NCI-H2196 treated with DMSO at 0.1 percent for 48 hours (cell line): ENCODE measurements at regions not wholly inside any gene's neighbourhood (a gene's known extent, or its start where the extent isn't known, plus 50 kb on each side); places are given as distances from the start of the nearest gene placed in this dataset.
"Not testable (repeated sequence)": the region's sequence is repeated elsewhere in the genome, so short reads cannot be mapped to it uniquely, and the experiment has no call there.

ENCODE experiments used
- DNase-seq: peaks from one replicate; lab custom pipeline; 2025; ENCODE audit not compliant: unreplicated experiment; lab: John Stamatoyannopoulos, UW

- DNase-seq = peak; percentile 24
Measured at GRCh38 chr2:14751581-14751980, 119.1 kb downstream of the LRATD1 start.

DNA sequence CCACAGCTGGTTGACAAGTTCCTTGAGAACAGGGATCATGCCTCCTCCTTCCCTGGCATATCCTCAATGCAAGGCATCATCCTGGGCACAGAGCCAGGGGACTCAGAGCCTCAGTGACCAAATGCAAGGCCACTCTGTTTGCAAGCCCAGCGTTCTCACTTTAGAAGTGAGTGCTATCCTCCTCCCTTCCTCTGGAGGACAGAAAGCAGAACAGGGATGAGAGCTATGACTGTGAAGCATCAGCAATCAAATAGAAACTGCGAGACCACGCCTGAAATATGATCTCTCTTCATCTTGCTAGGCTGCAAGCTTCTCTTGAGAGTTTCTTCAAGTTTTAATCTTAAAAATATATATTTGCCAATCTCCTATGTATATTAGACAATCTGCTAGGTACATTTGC lies 119.8 kb downstream of the LRATD1 start:
- no peak for DNase-seq

GRCh38 chr2:14756122-14756541 lies 123.6 kb downstream of the LRATD1 start:
- DNase-seq = no peak

- no peak for DNase-seq
Measured at GRCh38 chr2:14756981-14757657, 124.6 kb downstream of the LRATD1 start.

DNA sequence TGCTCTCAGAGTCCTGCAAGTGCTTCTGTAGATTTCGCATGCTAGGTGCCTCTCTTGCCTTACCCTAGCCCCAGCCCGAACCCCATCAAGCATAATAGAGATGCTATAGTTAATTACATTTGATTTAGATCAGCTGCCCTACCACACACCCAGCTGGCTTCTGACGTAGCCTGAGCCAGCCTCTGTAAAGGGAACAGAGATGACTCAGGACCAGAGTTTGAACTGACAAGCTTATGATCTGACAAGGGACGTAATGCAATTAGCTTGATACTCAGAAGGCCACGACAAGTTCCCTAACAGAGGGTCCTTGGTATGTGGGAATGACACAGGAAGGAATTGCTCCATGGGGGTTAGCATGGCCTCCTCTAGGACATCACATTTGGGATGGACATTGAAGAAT lies 126.6 kb downstream of the LRATD1 start:
- no peak for DNase-seq

DNA sequence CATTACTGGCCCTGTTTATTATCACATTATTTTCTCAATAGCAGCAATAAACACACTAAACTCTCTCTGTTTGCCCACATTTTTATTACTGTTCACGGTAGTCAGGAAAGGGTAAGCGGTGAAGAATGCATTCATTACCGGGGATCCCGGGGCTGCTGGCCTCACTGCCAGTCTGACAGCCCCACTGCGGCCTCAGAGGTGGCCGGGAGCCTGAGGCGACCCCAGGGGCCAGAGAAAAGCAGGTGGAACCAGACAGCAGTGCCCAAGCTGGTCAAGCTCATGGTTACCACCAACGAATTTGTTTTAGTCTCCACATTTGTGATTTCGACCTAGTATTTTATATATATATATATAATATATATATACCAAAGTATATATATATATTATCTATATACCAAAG lies 127.7 kb downstream of the LRATD1 start:
- no peak for DNase-seq

- DNase-seq = no peak
Measured at GRCh38 chr2:14761118-14761517, 128.6 kb downstream of the LRATD1 start.

DNA sequence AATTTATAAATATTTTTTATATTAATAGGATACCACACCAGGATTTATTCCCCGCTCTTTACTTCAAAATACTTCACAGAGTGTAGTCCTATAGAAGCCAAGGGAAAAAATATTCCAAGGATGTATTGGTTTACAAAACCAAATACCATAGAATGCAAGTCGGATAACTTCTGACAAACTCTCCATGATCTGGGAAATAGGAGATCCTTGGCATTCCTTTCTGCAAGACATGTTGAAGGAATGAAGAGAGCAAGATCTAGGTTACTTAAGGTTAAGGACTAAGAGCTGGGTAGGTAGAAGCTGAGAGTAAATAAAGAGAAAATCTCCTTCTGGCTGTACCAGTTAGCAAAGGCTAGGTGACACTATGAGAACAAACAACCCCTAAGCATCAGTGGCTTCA lies 141.2 kb downstream of the LRATD1 start:
- DNase-seq = no peak

DNA sequence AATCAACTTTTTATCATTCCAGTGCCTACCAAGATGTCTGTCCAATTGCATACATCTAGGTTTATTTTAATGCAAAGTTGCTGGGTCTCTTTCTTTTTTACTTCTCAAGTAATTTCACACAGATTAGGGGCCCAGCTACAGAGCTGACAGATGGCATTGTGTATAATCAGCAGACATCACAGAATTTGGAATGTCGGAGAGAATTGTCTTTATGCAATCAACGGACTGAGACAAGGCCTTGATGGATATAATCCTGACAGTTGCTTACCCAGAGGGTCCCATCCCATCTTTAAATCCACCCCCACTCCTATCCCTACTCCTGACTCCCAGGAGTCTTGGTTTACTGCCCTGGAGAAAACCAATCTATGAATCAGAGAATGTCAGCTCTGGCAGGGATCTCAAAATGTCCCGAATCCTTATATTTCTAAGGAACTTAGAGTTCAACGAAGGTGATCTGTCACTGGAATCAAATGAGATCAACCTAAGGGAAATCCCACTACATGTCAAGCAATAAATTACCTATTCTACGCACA lies 142.0 kb downstream of the LRATD1 start:
- no peak for DNase-seq

GRCh38 chr2:14776216-14776615 lies 143.7 kb downstream of the LRATD1 start:
- DNase-seq = no peak

DNA sequence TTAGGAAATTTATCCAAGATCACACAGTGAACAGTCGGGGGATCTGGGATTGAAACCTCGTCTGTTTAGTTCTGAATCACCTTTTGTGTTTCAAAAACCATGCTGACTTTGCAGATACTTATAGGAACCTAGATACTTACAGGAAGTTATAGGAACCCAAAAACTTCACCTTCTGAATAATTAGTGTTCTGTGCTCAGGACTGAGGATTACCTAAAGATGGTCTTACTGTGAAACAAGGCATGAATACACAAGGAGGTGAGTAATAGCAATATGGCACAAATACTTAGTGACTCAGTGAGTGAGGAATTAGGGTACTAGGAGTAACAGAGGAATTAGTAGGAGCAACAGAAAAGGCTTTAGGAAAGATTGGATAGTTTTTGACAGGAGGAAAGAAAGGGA lies 145.5 kb downstream of the LRATD1 start:
- DNase-seq = no peak

DNA sequence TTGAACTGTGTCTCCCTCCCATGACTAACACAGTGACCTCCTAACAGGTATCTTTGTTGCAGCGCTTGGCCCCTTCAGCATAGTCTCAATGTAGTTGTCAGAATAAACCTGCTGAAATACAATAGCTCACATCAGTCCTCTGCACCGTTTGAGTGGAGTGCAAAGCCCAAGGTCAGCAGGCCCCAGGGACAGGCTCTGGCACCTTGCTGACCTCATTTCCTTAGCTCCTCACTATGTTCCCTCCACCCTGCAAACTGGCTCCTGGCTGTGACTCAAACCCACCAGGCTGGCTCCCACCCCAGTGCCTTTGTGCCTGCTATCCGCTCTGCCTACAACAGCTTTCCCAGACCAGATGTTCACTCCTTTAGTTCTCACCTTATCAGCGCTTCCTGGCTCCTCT lies 146.7 kb downstream of the LRATD1 start:
- DNase-seq = no peak

DNA sequence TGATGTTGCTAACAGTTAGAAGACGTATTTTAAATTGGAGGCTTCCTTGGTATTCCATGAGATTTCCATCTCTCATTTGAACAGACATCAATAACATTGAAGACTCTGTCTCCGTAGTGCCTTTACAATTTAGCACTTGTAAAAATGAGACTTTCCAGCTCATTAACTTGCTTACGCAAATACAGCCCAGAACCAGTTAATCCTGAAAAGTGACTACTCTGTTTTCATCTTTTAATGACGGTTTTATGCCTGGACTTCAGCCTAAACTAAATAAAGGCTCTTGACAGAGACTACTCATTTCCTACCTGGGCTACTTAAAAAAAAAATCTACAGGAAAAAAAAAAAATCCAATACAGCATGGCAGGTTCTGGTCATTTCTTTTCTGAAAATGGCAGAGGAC lies 148.6 kb downstream of the LRATD1 start:
- peak; percentile 46 for DNase-seq

DNA sequence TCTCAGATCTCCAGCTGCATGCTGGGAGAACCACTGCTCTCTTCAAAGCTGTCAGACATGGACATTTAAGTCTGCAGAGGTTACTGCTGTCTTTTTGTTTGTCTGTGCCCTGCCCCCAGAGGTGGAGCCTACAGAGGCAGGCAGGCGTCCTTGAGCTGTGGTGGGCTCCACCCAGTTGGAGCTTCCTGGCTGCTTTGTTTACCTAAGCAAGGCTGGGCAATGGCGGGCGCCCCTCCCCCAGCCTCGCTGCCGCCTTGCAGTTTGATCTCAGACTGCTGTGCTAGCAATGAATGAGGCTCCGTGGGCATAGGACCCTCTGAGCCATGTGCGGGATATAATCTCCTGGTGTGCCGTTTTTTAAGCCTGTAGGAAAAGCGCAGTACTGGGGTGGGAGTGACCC lies 156.3 kb downstream of the LRATD1 start:
- DNase-seq = not testable (repeated sequence)

DNA sequence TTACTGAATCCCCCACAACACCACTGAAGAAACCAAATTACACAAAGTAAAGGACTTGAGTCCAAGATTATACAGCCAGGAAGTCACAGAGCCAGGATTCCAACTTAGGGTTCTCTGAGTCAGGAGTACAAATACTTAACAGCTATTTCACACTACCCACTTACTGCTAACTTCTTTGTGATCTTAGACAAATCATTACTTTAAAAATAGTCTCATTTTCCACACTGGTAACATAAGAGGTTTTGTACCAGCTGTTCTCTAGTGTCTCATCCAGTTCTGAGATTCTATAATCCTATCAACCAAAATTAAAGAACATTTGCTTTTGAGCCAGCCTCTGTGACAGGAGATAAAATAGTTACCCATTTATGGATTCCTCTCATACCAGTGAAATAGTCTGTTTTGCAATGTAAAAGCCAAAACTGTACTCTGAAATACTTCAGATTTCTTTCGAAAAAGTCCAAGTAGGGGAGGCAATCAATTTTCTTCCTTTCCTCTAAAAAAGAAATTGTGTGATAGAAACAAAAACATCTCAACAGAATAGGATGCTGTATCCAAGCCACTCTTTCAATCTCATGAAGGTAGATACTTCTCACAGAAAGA lies 157.6 kb downstream of the LRATD1 start:
- DNase-seq = no peak

DNA sequence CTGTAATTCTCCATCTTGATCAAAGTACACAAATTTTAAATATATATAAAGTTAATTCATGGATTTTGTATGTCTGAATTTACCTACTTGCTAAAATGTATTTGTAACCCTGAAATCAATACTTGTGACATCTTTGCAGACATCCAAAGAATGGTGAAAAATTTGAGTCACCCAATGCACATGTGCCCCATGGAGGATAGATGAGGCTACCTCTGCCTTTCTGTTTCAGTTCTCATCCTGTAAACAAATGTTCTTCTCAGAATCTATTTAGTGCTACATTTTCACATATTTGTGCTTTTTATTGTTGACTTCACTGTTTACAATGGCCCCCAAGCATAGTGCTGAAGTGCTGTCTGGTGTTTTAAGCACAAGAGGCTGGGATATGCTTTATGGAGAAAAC lies 171.5 kb downstream of the LRATD1 start:
- no peak for DNase-seq

DNA sequence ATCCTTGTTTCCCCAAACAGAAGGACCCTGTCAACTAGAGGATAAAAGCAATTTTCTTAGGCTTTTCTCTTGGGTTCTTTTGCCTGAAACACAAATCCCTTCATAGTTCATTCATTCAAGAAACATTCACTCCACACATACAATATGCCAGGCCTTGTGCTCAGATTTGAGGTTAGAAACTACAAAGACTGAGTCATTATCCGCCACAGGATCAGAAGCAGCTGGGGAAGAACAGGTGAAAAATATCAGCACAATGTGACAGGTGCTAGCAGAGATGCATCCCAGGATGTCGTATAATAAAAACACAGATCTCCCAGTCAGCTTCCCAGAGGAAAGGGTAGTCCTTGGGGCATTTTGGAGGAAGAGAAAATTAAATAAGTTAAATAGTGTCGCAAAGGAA lies 172.4 kb downstream of the LRATD1 start:
- no peak for DNase-seq

DNA sequence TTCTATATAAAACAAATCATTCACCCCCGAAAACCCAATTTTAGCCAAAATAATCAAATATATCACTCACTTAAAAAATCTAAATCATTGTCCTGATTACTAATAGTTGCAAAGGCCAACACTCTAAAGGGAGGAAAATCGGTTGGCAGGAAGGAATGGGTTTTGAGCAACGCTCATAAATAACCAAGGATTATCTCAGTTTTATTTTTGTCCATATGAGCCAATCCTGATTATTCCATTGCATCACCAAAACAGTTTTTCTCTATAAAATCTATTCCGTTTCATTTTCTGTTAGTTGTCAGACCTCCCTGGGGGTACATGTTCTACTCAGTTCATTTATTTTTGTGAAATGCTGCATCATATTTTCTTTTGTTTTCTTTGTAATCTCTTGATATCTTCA lies 174.1 kb downstream of the LRATD1 start:
- DNase-seq = no peak

DNA sequence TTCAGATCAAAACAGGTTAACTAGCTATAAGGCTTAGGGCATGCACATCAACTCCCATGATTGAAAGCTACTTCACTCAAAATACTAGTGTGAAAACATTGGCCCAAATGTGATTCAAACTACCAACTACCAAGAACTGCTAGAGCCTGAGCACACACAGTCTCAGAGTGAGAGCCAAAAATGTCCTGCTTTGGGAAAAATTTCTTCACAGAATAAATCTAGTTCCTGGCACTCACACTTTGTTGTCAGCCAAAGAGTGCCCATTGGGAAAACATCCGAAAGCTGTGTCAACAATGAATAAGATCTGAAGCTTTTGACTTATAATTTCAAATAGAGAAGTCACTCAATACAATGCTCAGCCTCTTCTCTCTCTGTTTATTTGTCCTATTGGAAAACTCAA lies 182.7 kb downstream of the LRATD1 start:
- no peak for DNase-seq

DNA sequence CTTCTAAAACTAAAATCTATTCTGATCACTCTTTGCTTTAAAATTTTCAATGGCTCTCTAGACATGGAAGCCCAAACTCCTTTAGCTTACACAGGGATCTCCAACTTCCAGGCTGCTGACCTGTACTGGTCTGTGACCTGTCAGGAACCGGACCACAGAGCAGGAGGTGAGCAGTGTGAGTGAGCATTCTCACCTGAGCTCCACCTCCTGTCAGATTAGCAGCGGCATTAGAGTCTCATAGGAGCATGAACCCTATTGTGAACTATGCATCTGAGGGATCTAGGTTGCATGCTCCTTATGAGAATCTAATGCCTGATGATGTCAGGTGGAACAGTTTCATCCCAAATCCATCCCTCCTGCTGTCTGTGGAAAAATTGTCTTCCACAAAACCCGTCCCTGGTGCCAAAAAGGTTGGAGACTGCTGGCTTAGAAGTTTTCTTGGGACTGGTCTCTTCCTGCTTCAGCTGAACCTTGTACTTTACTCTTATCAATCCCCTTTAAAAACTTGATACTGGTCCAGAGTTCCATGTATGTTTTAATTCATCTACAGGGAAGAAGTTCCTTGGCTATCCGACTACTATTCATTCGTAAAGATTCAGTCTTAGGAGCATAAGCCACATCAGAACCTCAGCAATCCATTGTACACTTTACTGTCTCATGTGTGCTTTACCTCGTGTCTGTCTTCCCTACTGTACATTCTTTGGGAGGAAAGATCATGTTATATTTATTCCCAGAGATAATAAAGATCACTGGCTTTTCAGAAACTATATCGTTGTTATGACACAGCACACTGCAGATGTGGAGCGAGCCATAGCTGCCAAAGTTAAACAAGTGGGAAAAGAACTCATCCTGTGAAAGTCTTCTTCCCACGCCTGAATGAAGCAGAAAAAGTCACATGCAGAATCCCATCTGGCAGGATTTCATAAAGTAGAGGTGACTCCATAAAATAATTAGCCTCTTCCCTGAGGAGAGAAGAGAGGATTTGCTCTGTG lies 183.8 kb downstream of the LRATD1 start:
- DNase-seq = no peak

GRCh38 chr2:14817848-14818247 lies 185.3 kb downstream of the LRATD1 start:
- DNase-seq = no peak

GRCh38 chr2:14826518-14826917 lies 194.0 kb downstream of the LRATD1 start:
- no peak for DNase-seq
